HG03342 (cell line): ENCODE measurements at regions not wholly inside any gene's neighbourhood (a gene's known extent, or its start where the extent isn't known, plus 50 kb on each side); places are given as distances from the start of the nearest gene placed in this dataset.

Experiments
- ATAC-seq: cut with Tn5 transposase; IDR thresholded peaks from one replicate; pipeline ENCODE4 v1.9.1; 2021; ENCODE audit warnings: mild to moderate bottlenecking, moderate library complexity; ENCODE audit not compliant: unreplicated experiment

DNA sequence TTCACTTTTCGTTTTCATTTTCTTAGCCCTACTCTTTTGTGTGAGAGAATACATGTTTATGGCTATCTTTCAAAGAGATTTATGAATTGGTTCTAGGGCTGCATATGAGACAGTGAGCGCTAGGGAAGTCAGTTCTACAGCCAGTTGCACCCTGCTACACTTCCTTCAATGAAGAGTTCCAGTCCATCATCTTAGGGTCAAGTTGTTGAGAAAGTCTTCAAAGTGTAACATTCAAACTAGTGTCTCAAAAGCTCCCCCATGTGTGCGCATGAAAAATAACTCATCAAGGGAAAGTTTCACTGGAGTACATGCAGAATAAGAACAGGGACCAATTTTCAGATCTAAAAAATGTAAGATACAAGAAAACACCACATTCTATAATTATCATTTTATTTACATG lies 317.2 kb downstream of the DEPDC1B start:
- ATAC-seq: no peak

DNA sequence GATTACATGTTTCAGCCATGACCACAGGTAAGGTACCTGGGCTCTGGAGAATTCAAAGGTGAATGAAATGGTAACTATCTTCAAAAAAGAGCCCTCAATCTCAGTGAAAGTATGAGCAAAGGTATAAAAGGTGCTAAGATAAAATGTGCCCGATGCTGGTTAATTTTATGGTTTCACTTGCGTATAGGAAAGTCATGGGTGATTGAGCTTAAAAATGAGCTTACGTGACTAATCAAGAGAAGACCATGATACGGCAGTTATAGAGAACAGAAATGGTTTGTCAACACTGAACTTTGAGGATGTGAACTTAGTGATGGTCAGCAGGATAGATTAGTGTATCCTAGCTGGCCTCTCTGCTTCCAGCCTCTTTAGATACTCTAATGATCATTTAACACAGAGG lies 320.1 kb downstream of the DEPDC1B start:
- ATAC-seq: no peak

DNA sequence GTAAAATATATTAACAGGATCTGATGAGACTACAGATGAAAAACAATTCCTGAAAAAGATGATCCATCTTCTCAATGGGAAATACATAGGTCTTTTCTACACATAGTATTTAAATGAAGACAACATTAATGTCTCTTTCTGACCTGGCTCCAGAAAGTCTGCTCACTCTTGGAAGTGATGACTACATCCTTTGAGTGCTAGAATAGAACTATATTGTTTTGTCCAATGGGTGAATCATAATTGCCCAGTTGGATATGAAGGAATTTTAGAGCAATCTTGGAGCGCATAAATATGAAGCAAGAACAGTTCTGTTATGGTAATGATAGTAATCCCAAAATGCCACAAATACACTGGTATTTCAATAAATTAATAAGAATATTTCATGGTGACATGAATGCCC lies 322.1 kb downstream of the DEPDC1B start:
- ATAC-seq: no peak

DNA sequence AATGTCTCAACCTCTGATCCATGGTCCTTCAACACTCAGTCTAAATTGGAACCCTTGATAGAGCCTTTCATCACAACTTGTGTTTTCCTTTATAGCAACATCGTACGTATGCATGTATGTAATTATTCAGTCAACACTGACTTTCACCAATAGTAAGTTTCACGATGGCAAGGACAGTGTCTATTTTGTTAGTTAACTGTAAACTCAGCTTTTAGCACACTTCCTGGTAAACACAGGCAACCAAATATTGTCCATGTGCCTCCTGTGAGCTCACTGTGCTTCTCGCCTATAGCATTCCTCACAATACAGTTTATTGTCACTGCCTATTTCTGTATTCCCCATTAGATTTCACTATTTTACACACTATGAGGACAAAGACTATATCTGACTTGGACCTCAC lies 323.1 kb downstream of the DEPDC1B start:
- no peak for ATAC-seq

DNA sequence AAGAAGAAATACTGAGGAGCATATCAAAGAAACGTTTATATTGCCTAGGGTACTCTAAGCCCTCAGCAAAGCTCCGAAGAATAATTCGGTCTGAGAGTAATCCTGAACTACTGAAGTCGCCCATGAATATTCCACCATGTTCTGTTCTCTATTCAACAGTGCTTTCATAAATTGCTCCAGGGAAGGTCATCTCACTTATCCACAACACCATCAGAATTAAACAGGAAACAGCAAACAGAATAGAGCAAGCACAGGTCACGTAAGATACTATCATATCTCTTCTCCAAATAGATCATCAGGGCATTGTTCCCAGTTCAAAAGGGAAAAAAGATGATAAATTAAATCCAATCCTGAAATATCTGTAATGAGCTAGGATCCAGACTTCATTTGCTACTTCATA lies 325.6 kb downstream of the DEPDC1B start:
- ATAC-seq: no peak

DNA sequence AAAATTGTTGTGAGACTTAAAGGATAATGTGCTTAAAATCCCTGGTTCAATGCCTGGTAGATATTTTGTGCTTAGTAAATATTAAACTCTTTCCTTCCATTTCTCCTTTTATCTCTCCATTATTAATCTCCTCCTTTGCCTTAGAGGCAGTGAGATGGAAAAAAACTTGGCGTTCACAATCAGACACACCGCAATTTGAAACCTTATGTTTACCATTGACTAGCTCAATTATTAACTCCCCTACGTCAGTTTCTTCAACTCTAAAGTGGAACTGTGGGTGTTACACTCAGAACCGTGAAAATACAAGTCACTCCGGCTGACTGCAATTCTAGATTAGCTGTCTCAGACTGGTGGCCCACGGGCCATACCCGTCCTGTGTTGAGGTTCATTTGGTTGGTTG lies 327.2 kb downstream of the DEPDC1B start:
- no peak for ATAC-seq

DNA sequence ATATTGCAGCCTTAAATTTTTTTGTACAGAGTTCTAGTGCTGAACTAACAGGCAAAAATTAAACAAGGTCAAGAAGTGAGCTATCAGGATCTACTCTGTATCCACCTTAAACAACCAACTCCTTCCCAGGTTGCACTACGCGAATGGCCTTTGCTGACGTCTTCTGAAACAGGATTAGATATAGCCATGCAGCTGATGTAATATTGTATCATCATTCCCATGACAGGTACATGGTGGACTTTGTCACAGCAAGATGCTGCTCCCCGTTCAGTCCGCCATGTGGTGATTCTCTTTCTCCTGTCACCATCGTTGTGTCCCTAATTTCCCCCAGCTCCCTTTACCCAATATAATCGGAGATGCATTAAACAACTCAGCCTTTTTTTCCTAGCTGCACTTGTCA lies 328.9 kb downstream of the DEPDC1B start:
- ATAC-seq: no peak

DNA sequence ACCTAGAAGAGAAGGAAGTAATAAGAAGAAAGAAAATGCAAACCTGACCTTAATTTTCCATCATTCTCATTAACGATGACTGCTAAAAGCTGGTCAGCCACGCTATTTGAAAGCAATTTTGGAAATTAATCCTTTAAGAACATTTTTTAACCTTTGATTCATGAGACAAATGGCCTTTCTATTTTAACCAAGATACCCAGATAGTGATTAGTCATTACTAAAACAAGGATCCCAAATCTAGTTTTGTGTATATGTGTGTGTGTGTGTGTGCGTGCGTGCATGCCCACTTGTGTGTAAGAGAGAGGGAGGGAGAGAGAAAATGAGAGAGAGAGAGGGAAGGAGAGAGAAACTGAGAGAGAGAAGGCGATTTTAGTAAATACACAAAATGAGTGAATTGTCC lies 329.5 kb downstream of the DEPDC1B start:
- no peak for ATAC-seq

DNA sequence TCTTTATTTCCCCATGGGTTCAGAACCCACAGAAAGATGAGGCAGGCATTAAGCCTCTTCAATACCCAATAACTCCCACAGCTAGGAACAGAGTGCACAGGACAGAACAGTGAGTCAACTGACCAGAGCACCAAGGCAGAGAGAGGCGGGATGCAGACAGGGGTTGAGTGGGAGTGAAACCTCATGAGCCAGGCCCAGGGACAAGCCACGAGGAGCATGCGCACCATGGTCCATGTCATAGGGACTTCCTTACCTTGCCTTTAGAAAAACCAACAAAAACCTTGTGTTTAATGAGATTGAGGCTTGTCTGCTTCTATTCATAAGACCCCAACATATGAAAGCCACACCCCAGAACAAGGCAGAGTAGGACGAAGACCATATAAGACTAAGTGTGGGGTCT lies 330.6 kb downstream of the DEPDC1B start:
- no peak for ATAC-seq

DNA sequence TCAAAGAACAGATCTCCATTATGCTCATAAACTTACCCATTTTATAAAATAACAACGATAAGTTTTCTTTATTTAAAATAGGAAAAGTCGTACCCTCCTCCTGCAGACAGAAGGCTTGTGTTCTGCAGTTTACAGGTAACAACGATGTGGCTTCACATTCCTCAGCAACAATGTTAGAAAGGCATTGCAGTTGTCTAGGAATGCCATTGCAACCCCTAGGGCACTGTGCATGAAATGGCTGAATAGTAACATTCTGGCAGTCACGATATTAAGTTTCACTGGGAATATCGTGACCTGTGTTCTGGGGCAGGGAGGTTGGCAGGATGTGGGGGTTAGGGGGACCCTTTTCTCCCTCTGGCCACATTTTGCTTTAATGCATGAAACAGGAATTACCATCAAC lies 331.9 kb downstream of the DEPDC1B start:
- no peak for ATAC-seq

DNA sequence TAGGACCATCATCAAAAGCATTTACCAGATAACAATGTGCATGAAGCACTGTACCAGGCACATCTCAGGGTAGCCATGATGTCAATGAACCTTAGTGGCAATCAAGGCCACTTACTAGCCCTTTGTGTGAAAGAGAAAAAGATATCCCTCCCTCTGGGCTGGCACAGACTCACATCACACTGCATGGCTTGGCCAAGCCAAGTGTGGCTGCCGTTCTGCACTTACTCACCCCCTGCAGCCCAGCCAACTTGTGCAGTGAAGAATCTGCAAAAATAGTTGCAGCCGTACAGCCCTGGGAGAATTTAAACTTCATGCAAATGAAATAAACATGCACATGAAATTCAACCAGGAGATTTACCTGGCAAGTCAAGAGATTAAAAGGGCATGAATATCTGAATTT lies 333.5 kb downstream of the DEPDC1B start:
- ATAC-seq: no peak

DNA sequence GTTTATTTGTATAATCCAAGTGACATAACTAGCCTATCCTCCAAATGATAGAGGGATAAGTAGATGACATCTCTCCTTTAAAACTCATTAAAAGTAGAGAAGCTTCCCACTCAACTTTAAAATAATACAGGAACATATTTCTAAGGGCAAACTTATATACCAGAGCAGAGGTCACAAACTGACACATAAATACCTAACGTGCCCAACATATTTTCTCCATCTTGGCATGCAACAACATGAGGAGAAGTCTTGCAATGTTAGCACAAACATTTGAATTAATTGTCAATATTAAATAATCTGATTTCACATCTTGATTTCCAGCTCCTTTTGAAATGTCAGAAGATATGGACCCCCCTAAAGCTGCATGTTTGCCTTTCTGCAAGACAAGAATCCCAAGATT lies 335.0 kb downstream of the DEPDC1B start:
- ATAC-seq: no peak

DNA sequence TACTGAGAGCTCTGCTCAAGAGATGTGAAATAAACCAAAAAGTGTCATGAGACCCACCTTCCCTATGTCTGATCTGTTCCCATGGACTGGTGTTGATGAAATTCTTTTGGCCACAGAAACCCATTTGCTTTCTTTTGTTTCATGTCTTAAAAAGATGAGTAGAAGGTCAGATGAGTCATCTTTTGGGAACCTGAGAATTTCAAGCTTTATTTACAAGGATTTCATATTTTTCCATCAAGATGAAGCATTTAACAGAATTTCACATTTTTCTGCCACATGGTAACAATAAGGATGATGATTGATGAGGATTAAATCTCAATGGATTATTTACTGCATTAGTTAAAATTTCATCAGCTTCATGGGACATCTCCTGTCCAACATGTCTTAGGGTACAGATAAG lies 337.8 kb downstream of the DEPDC1B start:
- no peak for ATAC-seq

DNA sequence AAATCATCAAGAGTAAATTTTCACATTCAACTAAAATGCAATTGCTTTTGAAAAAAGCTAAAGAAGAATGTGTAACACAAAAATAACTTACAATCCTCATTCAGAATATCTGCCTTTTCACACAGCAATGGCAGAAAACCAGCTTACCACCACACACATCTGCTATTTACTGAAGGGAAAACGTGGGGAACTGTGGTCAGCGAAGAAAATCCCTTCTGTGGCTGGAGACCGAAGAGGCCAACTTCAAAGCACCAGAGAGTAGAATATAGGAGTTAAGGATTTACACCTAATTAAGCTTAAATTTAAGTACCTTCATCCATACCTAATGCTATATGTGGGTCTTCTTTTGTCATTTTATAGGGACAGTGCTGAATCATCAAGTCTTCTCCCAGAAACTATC lies 339.6 kb downstream of the DEPDC1B start:
- ATAC-seq: no peak

DNA sequence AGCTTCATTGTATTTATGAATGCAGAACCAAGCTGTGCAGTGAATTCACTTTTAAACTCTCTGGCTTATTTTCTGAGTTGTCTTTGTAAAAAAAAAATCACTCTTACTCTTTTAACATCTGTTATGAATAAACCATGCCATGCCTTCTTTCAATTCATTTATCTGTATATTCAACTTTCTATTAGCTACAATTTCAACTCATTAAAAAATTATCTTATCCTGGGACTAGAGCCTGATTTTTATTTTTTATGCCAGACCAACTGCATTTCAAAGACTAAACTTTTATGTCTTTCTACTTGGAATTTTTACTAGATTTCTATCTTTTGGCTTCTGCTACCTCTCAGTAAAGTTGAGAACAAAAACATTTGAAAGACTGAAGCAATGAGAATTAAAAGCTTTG lies 342.7 kb downstream of the DEPDC1B start:
- ATAC-seq: no peak

DNA sequence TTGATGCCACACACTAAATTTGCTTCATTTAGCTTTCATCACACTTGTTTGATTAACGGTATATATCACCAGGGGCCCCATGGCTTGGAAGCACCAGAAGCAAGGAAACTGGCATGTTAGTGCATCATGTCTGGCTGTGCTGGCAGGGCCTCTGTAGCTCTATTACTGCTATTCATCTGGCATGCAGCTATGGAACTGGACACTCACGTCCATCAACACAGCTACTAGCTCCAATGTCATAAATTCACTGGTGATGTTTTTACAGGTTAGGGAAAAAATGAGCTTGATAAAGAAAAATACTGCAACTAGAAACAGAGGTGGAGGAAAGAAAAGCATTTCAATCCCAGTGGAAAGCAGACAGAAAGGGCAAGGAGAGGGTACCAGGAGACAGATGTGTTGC lies 343.2 kb downstream of the DEPDC1B start:
- ATAC-seq: no peak

DNA sequence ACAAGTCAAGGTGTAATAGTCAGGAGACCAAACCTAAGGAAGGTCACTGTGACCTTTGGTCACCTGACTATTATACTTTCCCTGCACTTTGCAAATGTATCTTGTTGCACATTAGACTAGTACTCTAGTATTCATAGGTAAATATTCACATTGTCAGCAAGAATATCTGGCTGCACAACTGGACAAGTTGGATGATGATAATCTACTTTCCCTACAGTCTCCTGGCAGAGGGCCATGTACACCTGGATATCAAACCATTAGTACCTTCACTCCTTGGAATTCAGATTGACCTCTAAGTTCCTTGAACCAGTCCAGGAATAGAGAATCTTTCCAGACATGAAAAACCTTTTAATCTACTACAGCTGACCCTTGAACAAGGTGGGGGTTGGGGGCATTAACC lies 344.8 kb downstream of the DEPDC1B start:
- ATAC-seq: no peak

DNA sequence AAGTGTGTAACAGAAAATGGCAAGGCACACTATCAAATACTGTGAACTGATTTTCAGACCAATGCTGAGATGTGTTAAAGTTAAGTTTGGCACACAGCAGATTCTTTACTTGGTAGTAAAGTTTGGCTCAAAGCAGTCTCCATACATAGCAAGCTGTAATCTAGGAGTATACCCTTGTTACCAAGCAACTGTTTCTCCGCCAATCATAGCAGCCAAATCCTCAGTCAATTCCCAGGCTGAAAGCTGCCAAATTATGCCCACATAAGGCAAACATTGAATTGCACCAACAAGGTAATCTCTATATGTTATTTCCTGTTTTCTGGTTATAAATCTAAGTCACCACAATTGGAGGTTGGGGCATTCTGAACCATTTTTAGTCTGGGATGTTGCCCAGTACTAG lies 345.7 kb downstream of the DEPDC1B start:
- no peak for ATAC-seq

DNA sequence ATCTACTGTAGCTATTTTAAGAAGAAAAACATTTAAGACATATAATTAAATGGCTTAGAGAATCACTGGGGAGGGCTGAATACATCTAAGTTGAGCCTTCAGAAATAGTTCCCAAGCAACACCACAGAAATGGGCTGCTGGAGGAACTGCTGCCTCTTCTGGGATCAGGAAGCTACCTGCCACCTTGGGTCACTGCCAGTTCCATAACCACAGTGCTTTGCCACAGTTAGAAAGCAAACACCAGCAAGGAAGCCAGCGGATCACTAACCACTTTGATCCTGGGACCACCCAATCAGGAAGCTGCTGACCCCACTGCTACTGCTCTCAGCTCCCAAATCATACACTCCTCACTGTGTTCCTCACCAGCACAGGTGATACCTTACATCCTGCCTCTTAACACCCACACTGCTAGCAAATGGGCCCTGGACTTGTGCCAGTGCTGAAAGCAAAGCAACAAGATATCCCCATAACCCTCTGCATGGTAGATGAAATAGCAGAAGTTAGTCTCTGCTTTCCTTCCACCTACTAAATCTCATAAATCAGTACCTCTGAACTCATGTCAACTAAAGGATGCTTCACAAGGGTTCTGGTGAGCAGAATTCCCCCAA lies 346.9 kb downstream of the DEPDC1B start:
- ATAC-seq: no peak

DNA sequence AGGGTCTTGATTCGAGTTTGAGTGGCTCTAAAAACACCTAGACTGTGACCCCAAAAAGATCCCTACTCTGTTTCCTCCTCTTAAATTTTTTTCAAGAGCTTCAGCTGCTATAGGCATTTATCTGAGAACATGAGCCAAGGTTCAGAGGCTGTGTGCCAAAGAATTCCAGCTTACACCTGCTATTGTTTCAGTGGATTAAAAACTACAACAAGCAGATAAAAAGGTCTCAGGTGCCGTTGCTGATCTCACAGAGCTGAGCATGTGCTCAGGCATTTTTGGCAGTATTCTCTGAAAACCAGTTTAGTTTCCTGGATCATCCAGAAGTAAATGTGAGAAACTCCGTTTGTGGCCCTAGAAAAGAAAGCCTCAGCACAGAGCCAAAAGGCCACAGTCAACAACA lies 349.2 kb downstream of the DEPDC1B start:
- no peak for ATAC-seq

DNA sequence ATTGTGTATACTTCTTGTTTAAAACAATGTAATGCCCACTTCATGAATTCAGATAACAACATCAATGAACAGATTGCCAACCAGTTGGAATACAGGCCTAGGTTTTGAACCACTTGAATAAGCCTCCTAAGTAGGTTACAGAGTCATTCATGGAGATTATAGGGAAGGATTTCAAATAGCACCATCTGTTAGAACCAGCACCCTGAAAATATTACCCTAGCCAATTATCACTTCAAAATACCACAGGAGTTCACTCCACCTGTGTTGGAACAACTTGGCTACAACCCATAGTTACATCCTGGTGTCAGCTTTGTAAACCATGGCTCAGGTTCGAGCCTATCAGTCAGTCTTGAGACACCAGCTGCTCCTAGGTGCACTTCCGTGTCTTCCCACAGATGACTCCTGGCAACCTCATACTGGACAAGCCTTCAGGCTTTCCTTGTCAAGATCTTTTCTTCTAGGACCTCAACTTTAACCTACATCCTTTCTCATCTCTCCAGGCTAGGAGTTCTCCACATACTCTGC lies 350.0 kb downstream of the DEPDC1B start:
- no peak for ATAC-seq

DNA sequence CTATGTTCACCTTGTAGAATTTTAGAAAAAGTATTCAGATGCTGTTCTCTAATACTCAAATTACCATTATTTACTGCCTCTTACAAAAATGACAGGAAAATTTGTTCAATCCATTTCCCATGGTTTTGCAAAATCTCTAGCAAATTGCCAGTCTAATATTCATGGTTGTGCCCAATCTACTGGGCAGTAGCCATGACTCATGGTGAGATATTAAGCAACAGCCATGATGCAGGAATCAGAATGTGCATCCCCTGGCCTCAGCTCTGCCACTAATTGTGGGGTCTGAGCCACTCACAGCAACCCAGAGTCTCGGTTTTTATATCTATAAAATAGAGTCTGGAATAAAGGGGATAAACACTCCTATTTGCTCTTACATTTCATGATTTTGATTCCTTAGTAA lies 353.6 kb downstream of the DEPDC1B start:
- no peak for ATAC-seq

DNA sequence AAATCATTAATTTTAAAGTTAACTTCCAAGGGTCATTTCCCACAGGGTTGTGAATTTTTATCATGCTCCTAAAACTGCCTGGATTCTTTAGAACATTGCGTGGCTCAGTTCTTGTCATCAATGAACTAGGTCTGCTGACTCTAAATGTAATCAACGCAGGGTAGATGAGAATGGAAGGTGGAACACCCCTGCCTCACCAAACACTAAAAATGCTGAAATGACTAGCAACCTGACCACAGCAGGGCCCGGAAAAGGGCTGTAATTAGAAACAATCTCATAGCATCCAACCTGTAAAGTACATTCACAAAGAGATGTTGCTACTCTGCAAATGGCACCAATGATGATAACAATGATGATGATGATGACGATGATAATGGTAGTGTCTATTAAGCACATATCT lies 356.9 kb downstream of the DEPDC1B start:
- no peak for ATAC-seq
